GM12878 (cell line): ENCODE measurements at regions not wholly inside any gene's neighbourhood (a gene's known extent, or its start where the extent isn't known, plus 50 kb on each side); places are given as distances from the start of the nearest gene placed in this dataset.

ENCODE experiments used
- ATAC-seq: fragments of 200-7000 bp; cut with Tn5 transposase; 3 replicates; pipeline ENCODE4 v1.9.1; 2020; ENCODE audit warnings: mild to moderate bottlenecking, moderate library complexity
- BruUV-seq: library from RNA; stranded (reverse); fragments of 400-500 nt; replicated peaks from 2 replicates; lab custom pipeline; 2021; lab: Mats Ljungman, UMichigan
- CTCF ChIA-PET: fragments of 300-600 bp; sonication (Branson Sonifier 250); formaldehyde crosslinking; extraction: SDS; loops from one replicate; lab custom pipeline; 2021; ENCODE audit warnings: inconsistent platforms; lab: Yijun Ruan, JAX
- POLR2A ChIA-PET: fragments of 350-600 bp; formaldehyde crosslinking; extraction: SDS; loops from one replicate; lab custom pipeline; 2021; ENCODE audit warnings: inconsistent platforms; lab: Charles Lee
- RAD21 ChIA-PET: fragments of 300-600 bp; sonication (Branson Sonifier 250); formaldehyde crosslinking; loops from one replicate; lab custom pipeline; 2023; ENCODE audit warnings: antibody characterized with exemption; ENCODE audit not compliant: unreplicated experiment; lab: Charles Lee
- SMC1A ChIA-PET: fragments of 300-600 bp; sonication (Branson Sonifier 250); formaldehyde crosslinking; loops from one replicate; lab custom pipeline; 2023; ENCODE audit not compliant: unreplicated experiment, uncharacterized antibody; lab: Charles Lee
- DNase-seq: peaks from one replicate; pipeline ENCODE4 v3.0.0-alpha.2; 2011; ENCODE audit warnings: low read depth, low spot score
- FAIRE-seq: peaks from 3 replicates; lab custom pipeline; 2011; peaks lifted over from hg19 to GRCh38; lab: Jason Lieb, UNC
- H2AFZ ChIP-seq: 2 replicates; pipeline ENCODE4 v1.6.0; 2011; ENCODE audit warnings: low read depth, low read length, control low read depth; ENCODE audit not compliant: control insufficient read depth
- H3K27ac ChIP-seq: 2 replicates; pipeline ENCODE4 v1.5.1; 2011; ENCODE audit warnings: control low read depth; ENCODE audit not compliant: control insufficient read depth, insufficient read depth
- H3K27me3 ChIP-seq, 2 experiments: replicated peaks in 1 of 2; 2 replicates each; pipeline versions ENCODE4 v1.6.0 to v1.6.1; 2011; ENCODE audit warnings: low read length in 1 of 2; ENCODE audit not compliant: control insufficient read depth in 2 of 2, insufficient read depth in 2 of 2
- H3K36me3 ChIP-seq, 2 experiments: 2 replicates each; pipeline ENCODE4 v1.5.1; 2011; ENCODE audit warnings: low read length in 1 of 2; ENCODE audit not compliant: control insufficient read depth in 2 of 2, insufficient read depth in 2 of 2
- H3K4me1 ChIP-seq: 2 replicates; pipeline ENCODE4 v1.6.1; 2011; ENCODE audit warnings: mild to moderate bottlenecking, low read length, moderate library complexity, mixed read lengths; ENCODE audit not compliant: control insufficient read depth, insufficient read depth
- H3K4me2 ChIP-seq: 2 replicates; pipeline ENCODE4 v1.6.0; 2011; ENCODE audit warnings: control low read depth; ENCODE audit not compliant: control insufficient read depth, insufficient read depth
- H3K4me3 ChIP-seq: fragments of 200-600 bp; sonication (generic); 2 replicates; pipeline ENCODE4 v1.5.1; 2016
- H3K79me2 ChIP-seq: 2 replicates; pipeline ENCODE4 v1.6.0; 2011; ENCODE audit warnings: low read length; ENCODE audit not compliant: control insufficient read depth, insufficient read depth
- H3K9ac ChIP-seq: 2 replicates; pipeline ENCODE4 v1.8.0; 2011; ENCODE audit warnings: low read length, control low read depth, mixed read lengths; ENCODE audit not compliant: control insufficient read depth, insufficient read depth
- H3K9me3 ChIP-seq: replicated peaks from 3 replicates; pipeline ENCODE4 v1.5.1; 2011; ENCODE audit warnings: mild to moderate bottlenecking, low read length; ENCODE audit not compliant: control insufficient read depth, insufficient read depth
- H4K20me1 ChIP-seq: 2 replicates; pipeline ENCODE4 v1.6.0; 2011; ENCODE audit not compliant: control insufficient read depth, insufficient read depth
- BHLHE40 ChIP-seq, 2 experiments: fragments of 450-650 bp in 1 of 2; IDR thresholded peaks; 2 replicates each; pipeline ENCODE4 v1.6.1; 2011 to 2017; ENCODE audit warnings: low read depth in 2 of 2, borderline replicate concordance in 1 of 2, improper control_type of control experiment in 1 of 2, low read length in 1 of 2, mild to moderate bottlenecking in 1 of 2
- CEBPB ChIP-seq, 2 experiments: fragments of 150-350 bp in 1 of 2; IDR thresholded peaks; 2 replicates each; pipeline ENCODE4 v1.6.1; 2012 to 2014; ENCODE audit warnings: low read depth in 2 of 2, low read length in 2 of 2, borderline replicate concordance in 1 of 2, inconsistent platforms in 1 of 2
- CREB1 ChIP-seq: IDR thresholded peaks from 2 replicates; pipeline ENCODE4 v1.6.1; 2012; ENCODE audit warnings: low read depth, mild to moderate bottlenecking, inconsistent platforms
- DPF2 ChIP-seq: fragments of 450-650 bp; IDR thresholded peaks from 2 replicates; pipeline ENCODE4 v1.6.1; 2017; ENCODE audit warnings: mild to moderate bottlenecking
- FOXK2 ChIP-seq: fragments of 450-650 bp; IDR thresholded peaks from 2 replicates; pipeline ENCODE4 v1.6.1; 2017; ENCODE audit warnings: mild to moderate bottlenecking, moderate library complexity
- HDAC6 ChIP-seq: fragments of 200-600 bp; sonication (generic); IDR thresholded peaks from one replicate; pipeline ENCODE4 v1.8.0; 2017; ENCODE audit warnings: antibody characterized with exemption; ENCODE audit not compliant: unreplicated experiment
- JUNB ChIP-seq: IDR thresholded peaks from 2 replicates; pipeline ENCODE4 v1.6.1; 2016; ENCODE audit warnings: antibody characterized with exemption, mild to moderate bottlenecking
- LARP7 ChIP-seq: fragments of 450-650 bp; IDR thresholded peaks from 2 replicates; pipeline ENCODE4 v1.6.1; 2017; ENCODE audit warnings: mild to moderate bottlenecking
- MYC ChIP-seq: IDR thresholded peaks from 2 replicates; pipeline ENCODE4 v1.6.1; 2011; ENCODE audit warnings: mild to moderate bottlenecking, low read length, moderate library complexity, inconsistent platforms; ENCODE audit not compliant: insufficient read depth, insufficient replicate concordance, insufficient read length, severe bottlenecking
- NBN ChIP-seq: fragments of 450-650 bp; IDR thresholded peaks from 2 replicates; pipeline ENCODE4 v1.6.1; 2016
- NR2C1 ChIP-seq: fragments of 450-650 bp; IDR thresholded peaks from 2 replicates; pipeline ENCODE4 v1.6.1; 2017; ENCODE audit warnings: antibody characterized with exemption, mild to moderate bottlenecking, moderate library complexity
- PAX8 ChIP-seq: fragments of 450-650 bp; IDR thresholded peaks from 2 replicates; pipeline ENCODE4 v1.6.1; 2017; ENCODE audit warnings: mild to moderate bottlenecking, moderate library complexity
- PBX3 ChIP-seq: IDR thresholded peaks from 2 replicates; pipeline ENCODE4 v1.6.1; 2011; ENCODE audit warnings: mild to moderate bottlenecking, low read depth, low read length, moderate library complexity; ENCODE audit not compliant: insufficient replicate concordance
- SUPT20H ChIP-seq: IDR thresholded peaks from 2 replicates; pipeline ENCODE4 v1.6.1; 2011; ENCODE audit warnings: low read depth, mild to moderate bottlenecking, low read length, moderate library complexity, borderline replicate concordance; ENCODE audit not compliant: control insufficient read depth
- SUZ12 ChIP-seq: fragments of 200-600 bp; sonication (generic); IDR thresholded peaks from one replicate; pipeline ENCODE4 v1.6.1; 2018; ENCODE audit warnings: antibody characterized with exemption, mild to moderate bottlenecking; ENCODE audit not compliant: unreplicated experiment
- WGBS: methylation state at CpG from one replicate; pipeline ENCODE4 v1.1.6; 2016; ENCODE audit warnings: low lambda C conversion rate; ENCODE audit not compliant: insufficient replicate concordance, insufficient coverage; ENCODE audit errors: missing lambda C conversion rate; 5-methylcytosine and 5-hydroxymethylcytosine counted together
- in situ Hi-C: fragments of 300-500 bp; cut with MboI; formaldehyde crosslinking; loops from 9 replicates; pipeline ENCODE4 v1.14.3; 2018; ENCODE audit warnings: mixed read lengths
- intact Hi-C: fragments of 100-400 bp; cut with micrococcal nuclease; formaldehyde crosslinking; loops from one replicate; pipeline ENCODE4 v1.14.2; 2022; ENCODE audit not compliant: unreplicated experiment

- SMC1A ChIA-PET, result no interaction called here
- in situ Hi-C loops (no loop called here), intact Hi-C loops (no loop called here)
- FAIRE-seq (no peak), DNase-seq (no peak), ATAC-seq (no peak)
- H2AFZ ChIP-seq, result no peak overlapping the region
- BruUV-seq, result no TSS peak
- 23% methylated on average over 2 of the region's 2 CpGs for WGBS
- H4K20me1 ChIP-seq, result no peaks in the 10 kb centered on the region
- H3K36me3 ChIP-seq, result no peaks in the 10 kb centered on the region
- H3K27ac ChIP-seq, result no peak overlapping the region
- POLR2A ChIA-PET, result no interaction called here
- CTCF ChIA-PET, result no interaction called here
- H3K9ac ChIP-seq, result no peak overlapping the region
- TF ChIP-seq HDAC6 (no peak), BHLHE40 (IDR thresholded peaks at IDR 0.05; ENCODE audit: borderline replicate concordance in 1 of 2, low read depth in 2 of 2, low read length in 1 of 2) (no peak), SUZ12 (no peak), NR2C1 (no peak), DPF2 (no peak), MYC (no peak), JUNB (no peak), LARP7 (no peak), PBX3 (no peak), NBN (no peak), FOXK2 (no peak), CEBPB (IDR thresholded peaks at IDR 0.05; ENCODE audit: borderline replicate concordance in 1 of 2, low read depth in 2 of 2, low read length in 2 of 2) (no peak), PAX8 (no peak), SUPT20H (no peak), CREB1 (no peak)
- RAD21 ChIA-PET, result no interaction called here
- H3K4me2 ChIP-seq, result no peak overlapping the region
- no peaks in the 10 kb centered on the region for H3K79me2 ChIP-seq
- H3K27me3 ChIP-seq, result no peaks in the 10 kb centered on the region
- no peaks in the 10 kb centered on the region for H3K9me3 ChIP-seq
- no peaks in the 10 kb centered on the region for H3K4me1 ChIP-seq
- no peak overlapping the region for H3K4me3 ChIP-seq
Measured at GRCh38 chr13:107422421-107422820, 792.9 kb downstream of the LIG4 start.
